Spleen (tissue), 11 donors: ENCODE measurements at regions not wholly inside any gene's neighbourhood (a gene's known extent, or its start where the extent isn't known, plus 50 kb on each side); places are given as distances from the start of the nearest gene placed in this dataset.
"Not testable (repeated sequence)": the region's sequence is repeated elsewhere in the genome, so short reads cannot be mapped to it uniquely, and the experiment has no call there.

ENCODE experiments used
- DNase-seq: peaks from one replicate; pipeline ENCODE4 v3.0.0-alpha.2; 2020
- H3K27ac ChIP-seq, 8 donors: fragments of 200-600 bp; sonication (generic) in 7 of 8; 1 replicate in 4 of 8; 2 replicates in 4 of 8; pipeline versions ENCODE4 v1.5.0 to v1.8.0; 2016 to 2021; ENCODE audit warnings: inconsistent platforms in 4 of 8, mild to moderate bottlenecking in 4 of 8, moderate library complexity in 1 of 8
- H3K27me3 ChIP-seq, 7 donors: fragments of 200-600 bp; sonication (generic) in 6 of 7; replicated peaks in 1 of 7; 1 replicate in 4 of 7; 2 replicates in 3 of 7; pipeline versions ENCODE4 v1.5.0 to v1.8.0; 2016 to 2021; ENCODE audit warnings: inconsistent platforms in 3 of 7, mild to moderate bottlenecking in 1 of 7
- H3K36me3 ChIP-seq, 6 donors: fragments of 200-600 bp; sonication (generic) in 5 of 6; 1 replicate in 4 of 6; 2 replicates in 2 of 6; pipeline versions ENCODE4 v1.5.0 to v1.8.0; 2016 to 2021; ENCODE audit warnings: inconsistent platforms in 2 of 6
- H3K4me1 ChIP-seq, 6 donors: fragments of 200-600 bp; sonication (generic) in 5 of 6; 1 replicate in 3 of 6; 2 replicates in 3 of 6; pipeline versions ENCODE4 v1.5.0 to v1.8.0; 2016 to 2021; ENCODE audit warnings: inconsistent platforms in 3 of 6
- H3K4me3 ChIP-seq, 8 donors: fragments of 200-600 bp; sonication (generic) in 7 of 8; 1 replicate in 4 of 8; 2 replicates in 4 of 8; pipeline versions ENCODE4 v1.5.0 to v1.8.0; 2016 to 2021; ENCODE audit warnings: inconsistent platforms in 4 of 8, mild to moderate bottlenecking in 4 of 8, moderate library complexity in 2 of 8
- H3K9me3 ChIP-seq, 8 donors: fragments of 200-600 bp; sonication (generic) in 7 of 8; 1 replicate in 4 of 8; 2 replicates in 4 of 8; pipeline versions ENCODE4 v1.5.0 to v1.8.0; 2016 to 2021; ENCODE audit warnings: inconsistent platforms in 4 of 8
- POLR2A ChIP-seq, 3 donors: fragments of 450-650 bp; IDR thresholded peaks; one replicate each; pipeline ENCODE4 v1.5.1; 2017; ENCODE audit warnings: antibody characterized with exemption in 3 of 3, mild to moderate bottlenecking in 1 of 3
- POLR2AphosphoS5 ChIP-seq, 3 donors: sonication (generic); formaldehyde crosslinking; IDR thresholded peaks; one replicate each; pipeline ENCODE4 v1.5.1; 2017; ENCODE audit warnings: antibody characterized with exemption in 3 of 3
- WGBS, 5 donors: extraction: QIAGEN DNeasy Blood & Tissue Kit in 3 of 5; methylation state at CpG; one replicate each; pipeline versions ENCODE4 v1.1.5 to v1.1.7; 2013 to 2018; 5-methylcytosine and 5-hydroxymethylcytosine counted together
- intact Hi-C: fragments of 100-400 bp; cut with DNase I; formaldehyde crosslinking; loops from one replicate; pipeline ENCODE4 v1.15.0; 2023; ENCODE audit warnings: low total_unique reads
- TF ChIP-seq, protein P1 (sequence below), 11 experiments: fragments of 200-600 bp in 7 of 11; fragments of 450-650 bp in 4 of 11; sonication (generic) in 4 of 11; IDR thresholded peaks in 8 of 11; conservative IDR thresholded peaks in 3 of 11; 1 replicate in 7 of 11; 2 replicates in 4 of 11; pipeline versions ENCODE4 v1.4.0 to v1.8.0; 2016 to 2021; ENCODE audit warnings: antibody characterized with exemption in 11 of 11, inconsistent platforms in 4 of 11, mild to moderate bottlenecking in 1 of 11
- donor health status: healthy with polysubstance abuse.
- donor health status: DM: no; HTN: no; CAD: no; lungs with moderate emphysema.
- donor health status: DM: no; HTN: no; CAD: no.
- donor health status: Bipolar disorder and iron deficiency.
- donor health status: healthy.
- donor health status: DM: no; HTN: no; CAD: no.
- donor health status: DM: yes; HTN: yes; CAD: no.

- no peaks in the 10 kb centered on the region for H3K27me3 ChIP-seq
- no peak for DNase-seq
- no peaks in the 10 kb centered on the region for H3K36me3 ChIP-seq
- H3K4me3 ChIP-seq: no peak overlapping the region
- H3K27ac ChIP-seq: no peak overlapping the region
- H3K4me1 ChIP-seq: no peaks in the 10 kb centered on the region
- intact Hi-C loops: no loop called here
- TF ChIP-seq, protein P1, sequence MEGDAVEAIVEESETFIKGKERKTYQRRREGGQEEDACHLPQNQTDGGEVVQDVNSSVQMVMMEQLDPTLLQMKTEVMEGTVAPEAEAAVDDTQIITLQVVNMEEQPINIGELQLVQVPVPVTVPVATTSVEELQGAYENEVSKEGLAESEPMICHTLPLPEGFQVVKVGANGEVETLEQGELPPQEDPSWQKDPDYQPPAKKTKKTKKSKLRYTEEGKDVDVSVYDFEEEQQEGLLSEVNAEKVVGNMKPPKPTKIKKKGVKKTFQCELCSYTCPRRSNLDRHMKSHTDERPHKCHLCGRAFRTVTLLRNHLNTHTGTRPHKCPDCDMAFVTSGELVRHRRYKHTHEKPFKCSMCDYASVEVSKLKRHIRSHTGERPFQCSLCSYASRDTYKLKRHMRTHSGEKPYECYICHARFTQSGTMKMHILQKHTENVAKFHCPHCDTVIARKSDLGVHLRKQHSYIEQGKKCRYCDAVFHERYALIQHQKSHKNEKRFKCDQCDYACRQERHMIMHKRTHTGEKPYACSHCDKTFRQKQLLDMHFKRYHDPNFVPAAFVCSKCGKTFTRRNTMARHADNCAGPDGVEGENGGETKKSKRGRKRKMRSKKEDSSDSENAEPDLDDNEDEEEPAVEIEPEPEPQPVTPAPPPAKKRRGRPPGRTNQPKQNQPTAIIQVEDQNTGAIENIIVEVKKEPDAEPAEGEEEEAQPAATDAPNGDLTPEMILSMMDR (IDR thresholded peaks at IDR 0.05 in 8 of 11, conservative IDR thresholded peaks at IDR 0.05 in 3 of 11): no peak
- TF ChIP-seq POLR2AphosphoS5 (IDR thresholded peaks at IDR 0.05) (no peak), POLR2A (IDR thresholded peaks at IDR 0.05) (no peak)
- H3K9me3 ChIP-seq: peaks cover 0 to under 1% (median 0%) of the 10 kb centered on the region in 8 donors
- WGBS, 5 donors: 54 to 68% (median 63%) methylated on average over 1 of the region's 1 CpG
Measured at GRCh38 chr4:72661830-72662229, 92.8 kb upstream of the ADAMTS3 start.

DNA sequence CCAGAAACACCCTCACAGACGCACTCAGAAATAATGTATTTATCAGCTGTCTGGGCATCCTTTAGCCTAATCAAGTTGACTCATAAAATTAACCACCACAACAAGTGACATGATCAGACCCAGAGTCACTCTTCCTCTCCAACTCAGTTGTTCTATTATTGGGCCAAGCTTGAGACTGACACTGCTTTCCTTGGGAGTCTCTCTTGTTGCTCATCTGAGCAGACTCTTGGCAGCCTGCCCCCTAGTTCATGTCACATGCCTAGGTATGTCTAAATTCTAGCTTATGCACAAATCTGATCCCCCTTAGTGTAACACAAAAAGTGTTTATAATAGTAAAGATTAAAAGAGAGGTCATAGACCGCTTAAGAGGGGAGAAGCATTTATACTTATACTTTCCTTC, 72.6 kb upstream of the ADAMTS3 start:
- Histone ChIP-seq H3K4me1 (no peaks in the 10 kb centered on the region), H3K27me3 (no peaks in the 10 kb centered on the region), H3K36me3 (no peaks in the 10 kb centered on the region), H3K27ac (no peak overlapping the region), H3K9me3 (peaks cover 0 to 8% (median 7%) of the 10 kb centered on the region in 8 donors), H3K4me3 (no peak overlapping the region)
- TF ChIP-seq, protein P1 (IDR thresholded peaks at IDR 0.05 in 8 of 11, conservative IDR thresholded peaks at IDR 0.05 in 3 of 11): no peak
- TF ChIP-seq POLR2AphosphoS5 (IDR thresholded peaks at IDR 0.05): no peak
- no peak for DNase-seq
- intact Hi-C loops: no loop called here
- 84 to 99% (median 91%) methylated on average over 2 of the region's 2 CpGs for WGBS, 5 donors

GRCh38 chr4:72636866-72637265, 67.8 kb upstream of the ADAMTS3 start:
- H3K4me3 ChIP-seq, H3K27me3 ChIP-seq, intact Hi-C loops, H3K36me3 ChIP-seq, DNase-seq, H3K27ac ChIP-seq, H3K4me1 ChIP-seq: not testable (repeated sequence)
- H3K9me3 ChIP-seq: peaks cover 0 to 16% (median 9%) of the 10 kb centered on the region in 8 donors
- WGBS, 5 donors: 73 to 92% (median 89%) methylated on average over 3 to 10 of the region's 10 CpGs

- H3K36me3 ChIP-seq, H3K27me3 ChIP-seq, H3K4me1 ChIP-seq, DNase-seq, intact Hi-C loops, H3K4me3 ChIP-seq, H3K27ac ChIP-seq: not testable (repeated sequence)
- 79 to 91% (median 87%) methylated on average over 6 of the region's 6 CpGs for WGBS, 5 donors
- peaks cover 0 to 16% (median 9%) of the 10 kb centered on the region in 8 donors for H3K9me3 ChIP-seq
Measured at GRCh38 chr4:72635931-72636330, 66.9 kb upstream of the ADAMTS3 start.

GRCh38 chr4:72632253-72632652, 63.2 kb upstream of the ADAMTS3 start:
- H3K4me3 ChIP-seq, H3K27ac ChIP-seq, H3K4me1 ChIP-seq, H3K27me3 ChIP-seq, intact Hi-C loops, H3K36me3 ChIP-seq: not testable (repeated sequence)
- H3K9me3 ChIP-seq: peaks cover 0 to 15% (median 8%) of the 10 kb centered on the region in 8 donors
- peak; percentile 51 for DNase-seq
- WGBS, 5 donors: 80 to 88% (median 84%) methylated on average over 7 of the region's 7 CpGs

GRCh38 chr4:72631296-72631695, 62.3 kb upstream of the ADAMTS3 start:
- Histone ChIP-seq H3K27ac (no peak overlapping the region), H3K9me3 (peaks cover 0 to 6% (median 0%) of the 10 kb centered on the region in 8 donors), H3K4me1 (no peaks in the 10 kb centered on the region), H3K36me3 (no peaks in the 10 kb centered on the region), H3K27me3 (no peaks in the 10 kb centered on the region), H3K4me3 (no peak overlapping the region)
- no peak for DNase-seq
- TF ChIP-seq, protein P1 (IDR thresholded peaks at IDR 0.05 in 8 of 11, conservative IDR thresholded peaks at IDR 0.05 in 3 of 11): no peak
- TF ChIP-seq POLR2AphosphoS5 (IDR thresholded peaks at IDR 0.05) (no peak), POLR2A (IDR thresholded peaks at IDR 0.05) (no peak)
- 79 to 100% (median 92%) methylated on average over 1 of the region's 1 CpG for WGBS, 5 donors
- intact Hi-C loops: no loop called here
